NB4 (cell line): ENCODE measurements at regions not wholly inside any gene's neighbourhood (a gene's known extent, or its start where the extent isn't known, plus 50 kb on each side); places are given as distances from the start of the nearest gene placed in this dataset.

Source experiments
- POLR2A ChIP-seq: IDR thresholded peaks from 2 replicates; pipeline ENCODE4 v1.6.1; 2011; ENCODE audit warnings: mild to moderate bottlenecking; ENCODE audit not compliant: insufficient read length; ENCODE audit errors: extremely low read depth
- TF ChIP-seq, protein P1 (sequence below): IDR thresholded peaks from one replicate; pipeline ENCODE4 v1.5.1; 2012; ENCODE audit warnings: low read depth, low read length
- TF ChIP-seq, protein P2 (sequence below): IDR thresholded peaks from 2 replicates; pipeline ENCODE4 v1.6.1; 2011; ENCODE audit warnings: low read depth, low read length

- no peak for TF ChIP-seq POLR2A
- TF ChIP-seq, protein P1, sequence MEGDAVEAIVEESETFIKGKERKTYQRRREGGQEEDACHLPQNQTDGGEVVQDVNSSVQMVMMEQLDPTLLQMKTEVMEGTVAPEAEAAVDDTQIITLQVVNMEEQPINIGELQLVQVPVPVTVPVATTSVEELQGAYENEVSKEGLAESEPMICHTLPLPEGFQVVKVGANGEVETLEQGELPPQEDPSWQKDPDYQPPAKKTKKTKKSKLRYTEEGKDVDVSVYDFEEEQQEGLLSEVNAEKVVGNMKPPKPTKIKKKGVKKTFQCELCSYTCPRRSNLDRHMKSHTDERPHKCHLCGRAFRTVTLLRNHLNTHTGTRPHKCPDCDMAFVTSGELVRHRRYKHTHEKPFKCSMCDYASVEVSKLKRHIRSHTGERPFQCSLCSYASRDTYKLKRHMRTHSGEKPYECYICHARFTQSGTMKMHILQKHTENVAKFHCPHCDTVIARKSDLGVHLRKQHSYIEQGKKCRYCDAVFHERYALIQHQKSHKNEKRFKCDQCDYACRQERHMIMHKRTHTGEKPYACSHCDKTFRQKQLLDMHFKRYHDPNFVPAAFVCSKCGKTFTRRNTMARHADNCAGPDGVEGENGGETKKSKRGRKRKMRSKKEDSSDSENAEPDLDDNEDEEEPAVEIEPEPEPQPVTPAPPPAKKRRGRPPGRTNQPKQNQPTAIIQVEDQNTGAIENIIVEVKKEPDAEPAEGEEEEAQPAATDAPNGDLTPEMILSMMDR: no peak
- TF ChIP-seq, protein P2, sequence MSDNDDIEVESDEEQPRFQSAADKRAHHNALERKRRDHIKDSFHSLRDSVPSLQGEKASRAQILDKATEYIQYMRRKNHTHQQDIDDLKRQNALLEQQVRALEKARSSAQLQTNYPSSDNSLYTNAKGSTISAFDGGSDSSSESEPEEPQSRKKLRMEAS: no peak
These were observed 95.5 kb downstream of the ARL4C start for GRCh38 chr2:234401426-234401825.
